Epidermal melanocyte (primary cell): ENCODE measurements at regions not wholly inside any gene's neighbourhood (a gene's known extent, or its start where the extent isn't known, plus 50 kb on each side); places are given as distances from the start of the nearest gene placed in this dataset.

Source experiments
- DNase-seq: peaks from one replicate; pipeline ENCODE4 v3.0.0; 2011; ENCODE audit warnings: low spot score; ENCODE audit not compliant: insufficient read length

- DNase-seq, result no peak
Measured at GRCh38 chr6:92538275-92538674, 881.1 kb downstream of the EPHA7 start.

- DNase-seq, result no peak
Measured at GRCh38 chr6:92534109-92534508, 885.2 kb downstream of the EPHA7 start.

- DNase-seq, result no peak
Measured at GRCh38 chr6:92522589-92522988, 896.8 kb downstream of the EPHA7 start.

- no peak for DNase-seq
Measured at GRCh38 chr6:92521553-92521952, 897.8 kb downstream of the EPHA7 start.

- DNase-seq, result no peak
Measured at GRCh38 chr6:92510137-92510536, 909.2 kb downstream of the EPHA7 start.

- no peak for DNase-seq
Measured at GRCh38 chr6:92507552-92507951, 911.8 kb downstream of the EPHA7 start.

- DNase-seq, result no peak
Measured at GRCh38 chr6:92504509-92504908, 914.9 kb downstream of the EPHA7 start.

GRCh38 chr6:92497281-92497680, 922.1 kb downstream of the EPHA7 start:
- no peak for DNase-seq

- DNase-seq, result no peak
Measured at GRCh38 chr6:92496527-92496926, 922.8 kb downstream of the EPHA7 start.

- peak; percentile 21 for DNase-seq
Measured at GRCh38 chr6:92495242-92495641, 924.1 kb downstream of the EPHA7 start.

- DNase-seq, result no peak
Measured at GRCh38 chr6:92485487-92485886, 933.9 kb downstream of the EPHA7 start.

- DNase-seq, result no peak
Measured at GRCh38 chr6:92479831-92480230, 939.5 kb downstream of the EPHA7 start.

- no peak for DNase-seq
Measured at GRCh38 chr6:92473056-92473455, 946.3 kb downstream of the EPHA7 start.

- DNase-seq, result no peak
Measured at GRCh38 chr6:92469186-92469828, 950.1 kb downstream of the EPHA7 start.

- no peak for DNase-seq
Measured at GRCh38 chr6:92468066-92468465, 951.3 kb downstream of the EPHA7 start.

GRCh38 chr6:92460133-92460532, 959.2 kb downstream of the EPHA7 start:
- no peak for DNase-seq

GRCh38 chr6:92459606-92460005, 959.8 kb downstream of the EPHA7 start:
- DNase-seq, result no peak

GRCh38 chr6:92446052-92446451, 973.3 kb downstream of the EPHA7 start:
- no peak for DNase-seq

GRCh38 chr6:92433911-92434310, 985.4 kb downstream of the EPHA7 start:
- no peak for DNase-seq

- no peak for DNase-seq
Measured at GRCh38 chr6:92431502-92431901, 987.9 kb downstream of the EPHA7 start.

- no peak for DNase-seq
Measured at GRCh38 chr6:92428448-92428847, 990.9 kb downstream of the EPHA7 start.

- no peak for DNase-seq
Measured at GRCh38 chr6:92427453-92427852, 991.9 kb downstream of the EPHA7 start.

- no peak for DNase-seq
Measured at GRCh38 chr6:92415656-92416055, 1003.7 kb downstream of the EPHA7 start.

- no peak for DNase-seq
Measured at GRCh38 chr6:92408350-92408749, 1011.0 kb downstream of the EPHA7 start.
